A549 (cell line): ENCODE measurements at regions not wholly inside any gene's neighbourhood (a gene's known extent, or its start where the extent isn't known, plus 50 kb on each side); places are given as distances from the start of the nearest gene placed in this dataset.

Experiments
- CBX2 ChIP-seq: fragments of 200-600 bp; sonication (generic); IDR thresholded peaks from 2 replicates; pipeline ENCODE4 v1.6.1; 2016; ENCODE audit warnings: low read depth, mild to moderate bottlenecking, borderline replicate concordance
- CEBPB ChIP-seq, 2 experiments: fragments of >200 bp in 1 of 2; sonication (Bioruptor Twin) in 1 of 2; formaldehyde crosslinking in 1 of 2; IDR thresholded peaks; 2 replicates each; pipeline ENCODE4 v1.6.1; 2012 to 2016
- CTCF ChIP-seq: fragments of >200 bp; sonication (Bioruptor Twin); formaldehyde crosslinking; IDR thresholded peaks from 3 replicates; pipeline ENCODE4 v1.5.1; 2016
- E2F6 ChIP-seq: IDR thresholded peaks from 2 replicates; pipeline ENCODE4 v1.6.1; 2012; ENCODE audit warnings: low read depth, borderline replicate concordance
- EP300 ChIP-seq, 2 experiments: fragments of >200 bp; sonication (Bioruptor Twin); formaldehyde crosslinking; IDR thresholded peaks; 2 replicates in 1 of 2; 3 replicates in 1 of 2; pipeline ENCODE4 v1.6.1; 2016 to 2017
- KDM1A ChIP-seq: fragments of 200-600 bp; sonication (generic); IDR thresholded peaks from 2 replicates; pipeline ENCODE4 v1.6.1; 2016; ENCODE audit warnings: low read depth, mild to moderate bottlenecking
- KDM5A ChIP-seq: fragments of 200-600 bp; sonication (generic); IDR thresholded peaks from 2 replicates; pipeline ENCODE4 v1.6.1; 2016; ENCODE audit warnings: antibody characterized with exemption, mild to moderate bottlenecking
- MAFK ChIP-seq: fragments of 450-650 bp; IDR thresholded peaks from 2 replicates; pipeline ENCODE4 v1.6.1; 2014; ENCODE audit not compliant: partially characterized antibody
- MAZ ChIP-seq: fragments of 150-350 bp; IDR thresholded peaks from 2 replicates; pipeline ENCODE4 v1.6.1; 2014; ENCODE audit warnings: antibody characterized with exemption, low read depth, low read length, borderline replicate concordance
- POLR2A ChIP-seq: IDR thresholded peaks from 2 replicates; pipeline ENCODE4 v1.6.1; 2012; ENCODE audit warnings: mild to moderate bottlenecking, low read length
- RAD21 ChIP-seq, 2 experiments: fragments of >200 bp in 1 of 2; sonication (Bioruptor Twin) in 1 of 2; formaldehyde crosslinking in 1 of 2; IDR thresholded peaks in 1 of 2; conservative IDR thresholded peaks in 1 of 2; 2 replicates in 1 of 2; 3 replicates in 1 of 2; pipeline ENCODE4 v1.6.1; 2012 to 2018; ENCODE audit warnings: inconsistent platforms in 1 of 2
- REST ChIP-seq: fragments of 200-600 bp; sonication (generic); IDR thresholded peaks from 2 replicates; pipeline ENCODE4 v1.6.1; 2016; ENCODE audit warnings: antibody characterized with exemption, mild to moderate bottlenecking, moderate library complexity
- RNF2 ChIP-seq: fragments of 200-600 bp; sonication (generic); IDR thresholded peaks from 2 replicates; pipeline ENCODE4 v1.6.1; 2016; ENCODE audit warnings: low read depth, mild to moderate bottlenecking, antibody characterized with exemption, moderate library complexity, borderline replicate concordance
- SMC3 ChIP-seq: fragments of >200 bp; sonication (Bioruptor Twin); formaldehyde crosslinking; IDR thresholded peaks from 3 replicates; pipeline ENCODE4 v1.6.1; 2018; ENCODE audit warnings: inconsistent platforms

- no peak for TF ChIP-seq SMC3
- TF ChIP-seq CTCF, result no peak
- TF ChIP-seq MAZ, result no peak
- TF ChIP-seq RAD21 (conservative IDR thresholded peaks at IDR 0.05 in 1 of 2, IDR thresholded peaks at IDR 0.05 in 1 of 2), result no peak
- TF ChIP-seq CEBPB (IDR thresholded peaks at IDR 0.05), result no peak
- TF ChIP-seq EP300 (IDR thresholded peaks at IDR 0.05), result no peak
- no peak for TF ChIP-seq MAFK
- TF ChIP-seq E2F6, result no peak
- no peak for TF ChIP-seq RNF2
- no peak for TF ChIP-seq REST
- no peak for TF ChIP-seq POLR2A
- TF ChIP-seq KDM5A, result no peak
- no peak for TF ChIP-seq KDM1A
- no peak for TF ChIP-seq CBX2
Measured at GRCh38 chr18:27838225-27838624, 338.7 kb downstream of the CDH2 start.
